HEK293T (cell line): ENCODE measurements at regions not wholly inside any gene's neighbourhood (a gene's known extent, or its start where the extent isn't known, plus 50 kb on each side); places are given as distances from the start of the nearest gene placed in this dataset.

Source experiments
- CTCF ChIA-PET: fragments of 350-600 bp; formaldehyde crosslinking; extraction: SDS; loops from one replicate; lab custom pipeline; 2021; ENCODE audit warnings: antibody characterized with exemption, inconsistent platforms; lab: Yijun Ruan, JAX
- POLR2A ChIA-PET: fragments of 350-600 bp; formaldehyde crosslinking; extraction: SDS; loops from one replicate; lab custom pipeline; 2020; ENCODE audit warnings: antibody characterized with exemption, inconsistent platforms; lab: Yijun Ruan, JAX
- DNase-seq: peaks from one replicate; pipeline ENCODE4 v3.0.0; 2012; ENCODE audit warnings: mixed read lengths; ENCODE audit errors: extremely low spot score
- ARNT ChIP-seq: fragments of 450-650 bp; IDR thresholded peaks from 2 replicates; pipeline ENCODE4 v1.6.1; 2017; ENCODE audit warnings: mild to moderate bottlenecking
- BHLHE40 ChIP-seq: fragments of 450-650 bp; IDR thresholded peaks from 2 replicates; pipeline ENCODE4 v1.6.1; 2016; ENCODE audit warnings: mild to moderate bottlenecking, moderate library complexity, borderline replicate concordance
- CTBP1 ChIP-seq: fragments of 450-650 bp; IDR thresholded peaks from 2 replicates; pipeline ENCODE4 v1.6.1; 2016; ENCODE audit warnings: borderline replicate concordance
- ELF4 ChIP-seq: fragments of 450-650 bp; IDR thresholded peaks from 2 replicates; pipeline ENCODE4 v1.6.1; 2017; ENCODE audit warnings: antibody characterized with exemption
- FOXA1 ChIP-seq: fragments of 450-650 bp; IDR thresholded peaks from 2 replicates; pipeline ENCODE4 v1.6.1; 2016; ENCODE audit warnings: mild to moderate bottlenecking
- FOXK2 ChIP-seq: fragments of 450-650 bp; IDR thresholded peaks from 2 replicates; pipeline ENCODE4 v1.6.1; 2016; ENCODE audit warnings: mild to moderate bottlenecking
- FOXM1 ChIP-seq: fragments of 450-650 bp; IDR thresholded peaks from 2 replicates; pipeline ENCODE4 v1.6.1; 2017; ENCODE audit warnings: mild to moderate bottlenecking, borderline replicate concordance
- HDGF ChIP-seq: fragments of 450-650 bp; IDR thresholded peaks from 2 replicates; pipeline ENCODE4 v1.6.1; 2017; ENCODE audit warnings: antibody characterized with exemption, borderline replicate concordance
- L3MBTL2 ChIP-seq: fragments of 450-650 bp; conservative IDR thresholded peaks from 2 replicates; pipeline ENCODE4 v1.6.1; 2016; ENCODE audit warnings: mild to moderate bottlenecking
- LEF1 ChIP-seq: fragments of 450-650 bp; IDR thresholded peaks from 2 replicates; pipeline ENCODE4 v1.6.1; 2017; ENCODE audit warnings: mild to moderate bottlenecking, borderline replicate concordance
- NFRKB ChIP-seq: fragments of 450-650 bp; IDR thresholded peaks from 2 replicates; pipeline ENCODE4 v1.6.1; 2016; ENCODE audit warnings: mild to moderate bottlenecking, moderate library complexity
- PKNOX1 ChIP-seq: fragments of 450-650 bp; IDR thresholded peaks from 2 replicates; pipeline ENCODE4 v1.6.1; 2016
- SP1 ChIP-seq: fragments of 450-650 bp; IDR thresholded peaks from 2 replicates; pipeline ENCODE4 v1.6.1; 2017
- SUZ12 ChIP-seq: fragments of 450-650 bp; IDR thresholded peaks from 2 replicates; pipeline ENCODE4 v1.6.1; 2016; ENCODE audit warnings: mild to moderate bottlenecking
- TARDBP ChIP-seq: fragments of 450-650 bp; IDR thresholded peaks from 2 replicates; pipeline ENCODE4 v1.6.1; 2016
- ZNF384 ChIP-seq: fragments of 450-650 bp; IDR thresholded peaks from 2 replicates; pipeline ENCODE4 v1.6.1; 2016

GRCh38 chr5:59999056-59999455, 105.5 kb upstream of the PDE4D start:
- CTCF ChIA-PET: interaction anchor here (0.7 kb wide), 1 partner anchor 22 kb away, joined by 6 read pairs; no protein-coding TSS in a partner anchor
- DNase-seq: no peak
- TF ChIP-seq NFRKB (no peak), ELF4 (no peak), SP1 (no peak), HDGF (no peak), CTBP1 (no peak), L3MBTL2 (no peak), FOXK2 (no peak), PKNOX1 (no peak), FOXA1 (no peak), LEF1 (no peak), TARDBP (no peak)
- POLR2A ChIA-PET: no interaction called here

GRCh38 chr5:59992206-59992605, 98.7 kb upstream of the PDE4D start:
- ChIA-PET POLR2A (no interaction called here), CTCF (no interaction called here)
- TF ChIP-seq ARNT (no peak), NFRKB (no peak), HDGF (no peak), L3MBTL2 (no peak), TARDBP (no peak), FOXM1 (no peak), FOXA1 (no peak)
- DNase-seq: no peak

- CTCF ChIA-PET: no interaction called here
- POLR2A ChIA-PET: no interaction called here
- no peak for DNase-seq
- TF ChIP-seq PKNOX1 (no peak), FOXK2 (no peak), HDGF (no peak), FOXA1 (no peak), ARNT (no peak), NFRKB (no peak), LEF1 (no peak), ZNF384 (no peak), BHLHE40 (no peak), SUZ12 (no peak), ELF4 (no peak), FOXM1 (no peak), SP1 (no peak), CTBP1 (no peak), L3MBTL2 (no peak), TARDBP (no peak)
These were observed 94.9 kb upstream of the PDE4D start for GRCh38 chr5:59988396-59988795.

GRCh38 chr5:59976342-59976741, 82.8 kb upstream of the PDE4D start:
- POLR2A ChIA-PET: no interaction called here
- CTCF ChIA-PET: no interaction called here
- DNase-seq: no peak
- no peak for TF ChIP-seq FOXK2
- TF ChIP-seq ZNF384: no peak
- TF ChIP-seq TARDBP: no peak
- TF ChIP-seq HDGF: no peak
- no peak for TF ChIP-seq SP1
- no peak for TF ChIP-seq LEF1
- TF ChIP-seq FOXM1: no peak
- no peak for TF ChIP-seq BHLHE40
- TF ChIP-seq PKNOX1: no peak
- TF ChIP-seq SUZ12: no peak
- TF ChIP-seq ARNT: no peak
- TF ChIP-seq CTBP1: no peak
- no peak for TF ChIP-seq ELF4
- no peak for TF ChIP-seq L3MBTL2
- TF ChIP-seq NFRKB: no peak
- no peak for TF ChIP-seq FOXA1

GRCh38 chr5:59972043-59972442, 78.5 kb upstream of the PDE4D start:
- DNase-seq: no peak
- ChIA-PET POLR2A (no interaction called here), CTCF (no interaction called here)
- TF ChIP-seq PKNOX1 (no peak), LEF1 (no peak), ZNF384 (no peak), SUZ12 (no peak), NFRKB (no peak), L3MBTL2 (no peak), SP1 (no peak), FOXM1 (no peak), ARNT (no peak), ELF4 (no peak), BHLHE40 (no peak), FOXK2 (no peak), FOXA1 (no peak), CTBP1 (no peak), TARDBP (no peak)

- no peak for TF ChIP-seq SUZ12
- TF ChIP-seq FOXA1: no peak
- no peak for TF ChIP-seq L3MBTL2
- TF ChIP-seq FOXK2: no peak
- TF ChIP-seq PKNOX1: no peak
- POLR2A ChIA-PET: no interaction called here
- CTCF ChIA-PET: no interaction called here
- DNase-seq: no peak
These were observed 65.8 kb upstream of the PDE4D start for GRCh38 chr5:59959330-59959729.
